PFSK-1 (cell line): ENCODE measurements at regions not wholly inside any gene's neighbourhood (a gene's known extent, or its start where the extent isn't known, plus 50 kb on each side); places are given as distances from the start of the nearest gene placed in this dataset.

Source experiments
- POLR2AphosphoS5 ChIP-seq: IDR thresholded peaks from 2 replicates; pipeline ENCODE4 v1.6.1; 2012; ENCODE audit warnings: low read depth, mild to moderate bottlenecking, control low read depth, low read length, moderate library complexity
- REST ChIP-seq, 2 experiments: IDR thresholded peaks; 2 replicates each; pipeline versions ENCODE4 v1.6.1 to v1.8.0; 2011 to 2012; ENCODE audit warnings: low read depth in 2 of 2, low read length in 2 of 2, control low read depth in 1 of 2, inconsistent platforms in 1 of 2, mild to moderate bottlenecking in 1 of 2, moderate library complexity in 1 of 2; ENCODE audit not compliant: insufficient read depth in 1 of 2
- TAF1 ChIP-seq: IDR thresholded peaks from 2 replicates; pipeline ENCODE4 v1.6.1; 2012; ENCODE audit warnings: low read length, control low read depth, borderline replicate concordance; ENCODE audit not compliant: insufficient read depth

DNA sequence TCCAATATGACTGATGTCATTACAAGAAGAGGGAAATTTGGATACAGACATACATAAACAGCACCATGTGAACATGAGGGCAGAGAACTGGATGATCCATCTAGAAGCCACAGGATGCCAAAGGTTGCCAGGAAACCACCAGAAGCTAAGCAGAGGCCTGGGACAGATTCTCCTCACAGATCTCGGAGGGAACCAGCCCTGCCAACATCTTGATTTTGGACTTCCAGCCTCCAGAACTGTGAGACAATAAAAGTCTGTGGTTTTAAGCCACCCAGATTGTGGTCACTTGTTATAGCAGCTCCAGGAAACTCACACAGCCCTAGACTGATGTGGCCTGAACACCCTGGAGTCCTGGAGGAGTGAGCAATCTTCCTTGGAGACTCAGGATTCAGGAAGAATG is 351.6 kb downstream of the EIPR1 start:
- no peak for TF ChIP-seq POLR2AphosphoS5
- no peak for TF ChIP-seq REST (IDR thresholded peaks at IDR 0.05; ENCODE audit: insufficient read depth in 1 of 2, low read depth in 2 of 2, low read length in 2 of 2)
- TF ChIP-seq TAF1 = no peak
